ENCODE measurements at regions not wholly inside any gene's neighbourhood (a gene's known extent, or its start where the extent isn't known, plus 50 kb on each side); places are given as distances from the start of the nearest gene placed in this dataset.

DNA sequence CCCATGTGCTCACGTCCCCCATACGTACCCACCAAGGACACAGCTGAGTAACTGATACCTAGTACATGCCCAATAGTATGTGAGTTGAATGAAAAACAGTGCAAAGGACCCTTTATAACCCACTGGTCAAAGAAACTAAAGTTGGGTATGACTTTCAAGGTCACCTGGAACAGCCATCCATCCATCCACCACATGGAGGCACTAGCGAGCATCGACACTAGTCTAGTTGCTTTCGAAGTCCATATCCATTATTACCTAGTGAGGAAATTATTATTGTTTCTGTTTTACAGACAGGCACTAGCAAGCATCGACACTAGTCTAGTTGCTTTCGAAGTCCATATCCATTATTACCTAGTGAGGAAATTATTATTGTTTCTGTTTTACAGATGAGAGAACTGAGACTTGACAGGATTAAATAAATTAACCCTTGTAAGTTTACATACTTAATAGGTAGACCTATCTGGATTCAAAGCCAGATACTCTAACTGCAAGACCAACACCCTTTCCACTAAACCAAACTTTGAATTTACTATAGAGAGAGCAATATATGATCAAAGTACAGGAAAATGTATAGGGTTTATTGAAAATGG, 233.7 kb downstream of the METTL4 start:
- no peaks in the 10 kb centered on the region for H3K4me1 Mint-ChIP-seq (ENCODE audit: low read depth)
- H3K27ac Mint-ChIP-seq: no peak overlapping the region
- POLR2A ChIA-PET: no interaction called here
- Histone ChIP-seq H3K36me3 (ENCODE audit: insufficient read depth, low read length) (no peaks in the 10 kb centered on the region), H3K4me3 (ENCODE audit: low read length) (no peak overlapping the region), H3K9me3 (ENCODE audit: control insufficient read depth in 1 of 2, insufficient read depth in 1 of 2, low read length in 2 of 2) (no peaks in the 10 kb centered on the region), H3K27me3 (ENCODE audit: control insufficient read depth in 1 of 2, insufficient read depth in 2 of 2, low read length in 2 of 2) (no peaks in the 10 kb centered on the region), H3K4me1 (ENCODE audit: insufficient read depth, low read length) (no peaks in the 10 kb centered on the region), H3K27ac (ENCODE audit: low read depth in 1 of 2, low read length in 2 of 2) (no peak overlapping the region)
- ATAC-seq (ENCODE audit: poor library complexity) (no peak), DNase-seq (peak in 12 of 14 experiments; percentile 14 to 63 (median 44))
- TF ChIP-seq, protein P1, sequence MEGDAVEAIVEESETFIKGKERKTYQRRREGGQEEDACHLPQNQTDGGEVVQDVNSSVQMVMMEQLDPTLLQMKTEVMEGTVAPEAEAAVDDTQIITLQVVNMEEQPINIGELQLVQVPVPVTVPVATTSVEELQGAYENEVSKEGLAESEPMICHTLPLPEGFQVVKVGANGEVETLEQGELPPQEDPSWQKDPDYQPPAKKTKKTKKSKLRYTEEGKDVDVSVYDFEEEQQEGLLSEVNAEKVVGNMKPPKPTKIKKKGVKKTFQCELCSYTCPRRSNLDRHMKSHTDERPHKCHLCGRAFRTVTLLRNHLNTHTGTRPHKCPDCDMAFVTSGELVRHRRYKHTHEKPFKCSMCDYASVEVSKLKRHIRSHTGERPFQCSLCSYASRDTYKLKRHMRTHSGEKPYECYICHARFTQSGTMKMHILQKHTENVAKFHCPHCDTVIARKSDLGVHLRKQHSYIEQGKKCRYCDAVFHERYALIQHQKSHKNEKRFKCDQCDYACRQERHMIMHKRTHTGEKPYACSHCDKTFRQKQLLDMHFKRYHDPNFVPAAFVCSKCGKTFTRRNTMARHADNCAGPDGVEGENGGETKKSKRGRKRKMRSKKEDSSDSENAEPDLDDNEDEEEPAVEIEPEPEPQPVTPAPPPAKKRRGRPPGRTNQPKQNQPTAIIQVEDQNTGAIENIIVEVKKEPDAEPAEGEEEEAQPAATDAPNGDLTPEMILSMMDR (IDR thresholded peaks at IDR 0.05): peak; percentile 72
- no peak overlapping the region for H3K4me3 Mint-ChIP-seq
- intact Hi-C loops (cut with DNase I, micrococcal nuclease): loop anchor here (1.0 to 2.0 kb wide), 2 partner anchors 205 to 210 kb away; no protein-coding TSS in a partner anchor
- peaks cover 39% of the 10 kb centered on the region for H3K27me3 Mint-ChIP-seq
- CTCF ChIA-PET: interaction anchor here (2.7 kb wide), 1 partner anchor 204 kb away, joined by 10 read pairs; no protein-coding TSS in a partner anchor
- no peaks in the 10 kb centered on the region for H3K36me3 Mint-ChIP-seq (ENCODE audit: low read depth)
- H3K9me3 Mint-ChIP-seq: no peaks in the 10 kb centered on the region

DNA sequence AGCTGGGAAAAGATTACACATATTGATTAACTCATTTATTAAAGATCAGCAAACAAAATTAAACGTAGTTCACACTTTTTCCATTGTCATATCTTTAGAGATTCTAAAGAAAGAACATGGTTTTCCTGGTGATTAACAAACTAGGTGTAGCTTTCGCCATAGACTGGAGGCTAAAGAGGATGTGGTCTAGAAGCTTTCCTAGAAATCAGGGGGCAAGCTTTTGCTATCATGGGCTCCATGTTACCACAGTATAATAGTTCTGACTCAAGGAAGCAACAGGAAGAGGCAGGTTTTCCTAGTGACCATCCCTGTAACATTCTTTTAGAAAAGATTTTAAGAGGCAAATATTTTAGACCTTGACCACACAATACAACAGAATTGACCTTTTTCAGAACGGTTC, 232.7 kb downstream of the METTL4 start:
- Histone ChIP-seq H3K9me3 (ENCODE audit: control insufficient read depth in 1 of 2, insufficient read depth in 1 of 2, low read length in 2 of 2) (no peaks in the 10 kb centered on the region), H3K27ac (ENCODE audit: low read depth in 1 of 2, low read length in 2 of 2) (no peak overlapping the region), H3K4me3 (ENCODE audit: low read length) (no peak overlapping the region), H3K27me3 (ENCODE audit: control insufficient read depth in 1 of 2, insufficient read depth in 2 of 2, low read length in 2 of 2) (no peaks in the 10 kb centered on the region), H3K36me3 (ENCODE audit: insufficient read depth, low read length) (no peaks in the 10 kb centered on the region), H3K4me1 (ENCODE audit: insufficient read depth, low read length) (no peaks in the 10 kb centered on the region)
- DNase-seq (no peak), ATAC-seq (ENCODE audit: poor library complexity) (no peak)
- Mint-ChIP-seq H3K36me3 (ENCODE audit: low read depth) (no peaks in the 10 kb centered on the region), H3K27ac (no peak overlapping the region), H3K9me3 (no peaks in the 10 kb centered on the region), H3K4me3 (no peak overlapping the region), H3K27me3 (peaks cover 41% of the 10 kb centered on the region), H3K4me1 (ENCODE audit: low read depth) (no peaks in the 10 kb centered on the region)
- intact Hi-C loops (cut with DNase I, micrococcal nuclease): no loop called here
- TF ChIP-seq, protein P1 (IDR thresholded peaks at IDR 0.05): no peak
- POLR2A ChIA-PET: no interaction called here
- CTCF ChIA-PET: interaction anchor here (2.7 kb wide), 1 partner anchor 203 kb away, joined by 10 read pairs; no protein-coding TSS in a partner anchor

DNA sequence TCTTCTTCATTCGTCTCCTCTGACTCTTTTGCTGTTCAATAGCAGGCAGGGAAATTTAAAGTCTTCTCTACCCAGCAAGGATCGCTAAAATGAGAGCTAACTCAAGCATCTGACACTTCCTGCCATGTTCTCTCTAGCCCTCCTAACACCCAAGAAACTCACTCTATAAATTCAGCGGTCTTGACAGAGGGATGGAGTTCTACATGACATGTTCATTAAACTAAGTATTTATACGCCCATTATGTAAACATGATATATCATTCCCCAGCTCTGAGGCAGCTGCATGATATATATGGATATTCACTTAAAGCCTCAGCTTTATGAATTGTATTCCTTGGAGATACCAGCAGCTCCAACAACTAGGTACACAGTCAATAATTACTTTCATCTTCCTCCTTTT, 231.0 kb downstream of the METTL4 start:
- Histone ChIP-seq H3K27ac (ENCODE audit: low read depth in 1 of 2, low read length in 2 of 2) (no peak overlapping the region), H3K4me3 (ENCODE audit: low read length) (no peak overlapping the region), H3K4me1 (ENCODE audit: insufficient read depth, low read length) (no peaks in the 10 kb centered on the region), H3K9me3 (ENCODE audit: control insufficient read depth in 1 of 2, insufficient read depth in 1 of 2, low read length in 2 of 2) (no peaks in the 10 kb centered on the region), H3K36me3 (ENCODE audit: insufficient read depth, low read length) (no peaks in the 10 kb centered on the region), H3K27me3 (ENCODE audit: control insufficient read depth in 1 of 2, insufficient read depth in 2 of 2, low read length in 2 of 2) (no peaks in the 10 kb centered on the region)
- Mint-ChIP-seq H3K36me3 (ENCODE audit: low read depth) (no peaks in the 10 kb centered on the region), H3K4me3 (no peak overlapping the region), H3K27ac (no peak overlapping the region), H3K27me3 (peaks cover 37% of the 10 kb centered on the region), H3K9me3 (no peaks in the 10 kb centered on the region), H3K4me1 (ENCODE audit: low read depth) (no peaks in the 10 kb centered on the region)
- ChIA-PET CTCF (no interaction called here), POLR2A (interaction anchor here (1.0 kb wide), 1 partner anchor 202 kb away, joined by 3 read pairs; no protein-coding TSS in a partner anchor)
- TF ChIP-seq, protein P1 (IDR thresholded peaks at IDR 0.05): no peak
- no peak for ATAC-seq (ENCODE audit: poor library complexity)
- no peak for DNase-seq
- intact Hi-C loops (cut with DNase I, micrococcal nuclease): no loop called here
